GM21723 (cell line): ENCODE measurements at regions not wholly inside any gene's neighbourhood (a gene's known extent, or its start where the extent isn't known, plus 50 kb on each side); places are given as distances from the start of the nearest gene placed in this dataset.

ENCODE experiments used
- ATAC-seq: cut with Tn5 transposase; IDR thresholded peaks from one replicate; pipeline ENCODE4 v1.9.1; 2021; ENCODE audit warnings: mild to moderate bottlenecking, moderate library complexity; ENCODE audit not compliant: unreplicated experiment

GRCh38 chr11:11141065-11141464 lies 212.0 kb downstream of the CSNK2A3 start:
- ATAC-seq, result no peak

- no peak for ATAC-seq
Observed at GRCh38 chr11:11140510-11140909, 212.5 kb downstream of the CSNK2A3 start.

GRCh38 chr11:11137339-11137738 lies 215.7 kb downstream of the CSNK2A3 start:
- ATAC-seq, result no peak

GRCh38 chr11:11135820-11136476 lies 217.1 kb downstream of the CSNK2A3 start:
- ATAC-seq, result no peak

- ATAC-seq, result no peak
Observed at GRCh38 chr11:11129118-11129517, 223.9 kb downstream of the CSNK2A3 start.

GRCh38 chr11:11125618-11126017 lies 227.4 kb downstream of the CSNK2A3 start:
- no peak for ATAC-seq

GRCh38 chr11:11122749-11123148 lies 230.3 kb downstream of the CSNK2A3 start:
- ATAC-seq, result no peak

- ATAC-seq, result no peak
Observed at GRCh38 chr11:11119917-11120316, 233.1 kb downstream of the CSNK2A3 start.

- no peak for ATAC-seq
Observed at GRCh38 chr11:11117730-11118129, 235.3 kb downstream of the CSNK2A3 start.

- no peak for ATAC-seq
Observed at GRCh38 chr11:11115475-11115874, 237.6 kb downstream of the CSNK2A3 start.

GRCh38 chr11:11113626-11114025 lies 239.4 kb downstream of the CSNK2A3 start:
- no peak for ATAC-seq

GRCh38 chr11:11108026-11108425 lies 245.0 kb downstream of the CSNK2A3 start:
- ATAC-seq, result no peak

- no peak for ATAC-seq
Observed at GRCh38 chr11:11107076-11107723, 245.8 kb downstream of the CSNK2A3 start.

GRCh38 chr11:11105361-11105760 lies 247.5 kb upstream of the ZBED5 start:
- ATAC-seq, result no peak

GRCh38 chr11:11095831-11096723 lies 238.2 kb upstream of the ZBED5 start:
- ATAC-seq, result no peak

GRCh38 chr11:11090495-11090894 lies 232.6 kb upstream of the ZBED5 start:
- ATAC-seq, result no peak

- ATAC-seq, result no peak
Observed at GRCh38 chr11:11089805-11090204, 232.0 kb upstream of the ZBED5 start.

- ATAC-seq, result no peak
Observed at GRCh38 chr11:11086979-11087378, 229.1 kb upstream of the ZBED5 start.

GRCh38 chr11:11085580-11085979 lies 227.7 kb upstream of the ZBED5 start:
- no peak for ATAC-seq

- no peak for ATAC-seq
Observed at GRCh38 chr11:11084337-11084736, 226.5 kb upstream of the ZBED5 start.

- ATAC-seq, result no peak
Observed at GRCh38 chr11:11083441-11083840, 225.6 kb upstream of the ZBED5 start.

- ATAC-seq, result no peak
Observed at GRCh38 chr11:11082646-11083045, 224.8 kb upstream of the ZBED5 start.
